SH-SY5Y (cell line): ENCODE measurements at regions not wholly inside any gene's neighbourhood (a gene's known extent, or its start where the extent isn't known, plus 50 kb on each side); places are given as distances from the start of the nearest gene placed in this dataset.

ENCODE experiments used
- GATA2 ChIP-seq: IDR thresholded peaks from 2 replicates; pipeline ENCODE4 v1.6.1; 2011; ENCODE audit warnings: mild to moderate bottlenecking, low read depth, low read length
- GATA3 ChIP-seq: IDR thresholded peaks from 2 replicates; pipeline ENCODE4 v1.6.1; 2011; ENCODE audit warnings: low read depth, mild to moderate bottlenecking, low read length, moderate library complexity

- TF ChIP-seq GATA3 (no peak), GATA2 (no peak)
Observed at GRCh38 chr13:23963184-23963931, 66.1 kb upstream of the C1QTNF9B start.
